ENCODE measurements at regions not wholly inside any gene's neighbourhood (a gene's known extent, or its start where the extent isn't known, plus 50 kb on each side); places are given as distances from the start of the nearest gene placed in this dataset.

GRCh38 chr2:129864719-129865118, 114.7 kb upstream of the RAB6C start:
- TF ChIP-seq POLR2A (IDR thresholded peaks at IDR 0.05; ENCODE audit: low read depth, low read length) (no peak), POLR2AphosphoS5 (IDR thresholded peaks at IDR 0.05; ENCODE audit: low read depth, low read length) (no peak), TAF1 (IDR thresholded peaks at IDR 0.05; ENCODE audit: low read depth, low read length) (no peak), PAX5 (IDR thresholded peaks at IDR 0.05; ENCODE audit: insufficient read depth, low read length, severe bottlenecking) (no peak), SPI1 (IDR thresholded peaks at IDR 0.05; ENCODE audit: low read depth, low read length) (no peak), POU2F2 (IDR thresholded peaks at IDR 0.05; ENCODE audit: low read depth, low read length) (no peak)
